ENCODE measurements at regions not wholly inside any gene's neighbourhood (a gene's known extent, or its start where the extent isn't known, plus 50 kb on each side); places are given as distances from the start of the nearest gene placed in this dataset.

- Histone ChIP-seq H4K5ac (ENCODE audit: insufficient read length, low read depth, low read length) (no peak overlapping the region), H3K56ac (ENCODE audit: insufficient read length, low read depth, low read length) (no peak overlapping the region), H3K4me2 (ENCODE audit: insufficient read depth, insufficient read length, low read length) (no peak overlapping the region), H2BK5ac (ENCODE audit: insufficient read length, low read length) (no peak overlapping the region), H2BK12ac (ENCODE audit: insufficient read length, low read depth, low read length) (peak overlapping the region; percentile 30), H3K18ac (ENCODE audit: insufficient read length, low read depth, low read length) (no peak overlapping the region), H3K79me1 (ENCODE audit: insufficient read depth, low read depth, low read length, poor library complexity, severe bottlenecking) (no peaks in the 10 kb centered on the region), H2BK15ac (ENCODE audit: low read depth, low read length) (no peak overlapping the region), H4K20me1 (ENCODE audit: control insufficient read depth, insufficient read depth, insufficient read length) (no peaks in the 10 kb centered on the region), H3K27me3 (ENCODE audit: insufficient read depth, low read length) (no peaks in the 10 kb centered on the region), H3K23me2 (ENCODE audit: insufficient read length, low read depth, low read length, poor library complexity, severe bottlenecking) (no peaks in the 10 kb centered on the region), H3K9ac (ENCODE audit: extremely low read depth, insufficient read length, low read length) (no peak overlapping the region), H2AFZ (ENCODE audit: low read length) (no peak overlapping the region), H2AK5ac (ENCODE audit: insufficient read length, low read length) (no peak overlapping the region), H3T11ph (ENCODE audit: low read length) (peak overlapping the region; percentile 29), H4K91ac (ENCODE audit: insufficient read length, low read depth, low read length) (no peak overlapping the region), H3K14ac (ENCODE audit: insufficient read depth, low read length) (no peak overlapping the region), H3K23ac (ENCODE audit: insufficient read length, low read depth, low read length) (no peak overlapping the region), H3K9me3 (ENCODE audit: control insufficient read depth, low read depth, low read length) (no peaks in the 10 kb centered on the region), H4K8ac (replicated peaks; ENCODE audit: insufficient read length, low read depth, low read length) (no peak overlapping the region), H2BK20ac (ENCODE audit: low read depth, low read length, poor library complexity, severe bottlenecking) (no peak overlapping the region), H3K27ac (ENCODE audit: insufficient read length, low read depth, low read length) (peak overlapping the region; percentile 57), H2BK120ac (ENCODE audit: low read depth, low read length, poor library complexity, severe bottlenecking) (no peak overlapping the region), H3K4me1 (ENCODE audit: insufficient read depth, low read length) (peaks cover 13% of the 10 kb centered on the region), H3K79me2 (ENCODE audit: insufficient read depth, low read length) (no peaks in the 10 kb centered on the region), H3K4ac (ENCODE audit: low read depth, low read length) (no peak overlapping the region)
- Mint-ChIP-seq H3K27me3 (ENCODE audit: low read depth) (no peaks in the 10 kb centered on the region), H3K9me3 (no peaks in the 10 kb centered on the region; a peak in 2 of 5 replicates), H3K27ac (peak overlapping the region; percentile 83 to 94 (median 91)), H3K4me3 (no peak overlapping the region), H3K4me1 (peaks cover 67% of the 10 kb centered on the region in 2 experiments), H3K36me3 (ENCODE audit: insufficient read depth in 1 of 3, low read depth in 3 of 3) (no peaks in the 10 kb centered on the region; a peak in 2 of 7 replicates)
- no peak for TF ChIP-seq CTCF (conservative IDR thresholded peaks at IDR 0.05)
- no CpG with 5 or more reads among the region's 4 CpGs for WGBS (ENCODE audit: extremely low coverage, insufficient read length, low lambda C conversion rate)
- DNase-seq = no peak
Measured at GRCh38 chr6:106885679-106886078, 88.8 kb downstream of the CD24 start.

Measured in H9 (cell line).